H1 (cell line): ENCODE measurements at regions not wholly inside any gene's neighbourhood (a gene's known extent, or its start where the extent isn't known, plus 50 kb on each side); places are given as distances from the start of the nearest gene placed in this dataset.

Experiments
- CTCF ChIA-PET: fragments of 300-600 bp; sonication (Branson Sonifier 250); formaldehyde crosslinking; loops from one replicate; lab custom pipeline; 2021; ENCODE audit not compliant: partially characterized antibody; lab: Charles Lee
- POLR2A ChIA-PET: fragments of 300-600 bp; sonication (Branson Sonifier 250); formaldehyde crosslinking; loops from one replicate; lab custom pipeline; 2021; ENCODE audit warnings: inconsistent platforms; ENCODE audit not compliant: partially characterized antibody; lab: Charles Lee
- DNase-seq, 2 experiments: peaks; one replicate each; pipeline versions ENCODE4 v3.0.0 to v3.0.0-alpha.2; 2010 to 2022; ENCODE audit warnings: low spot score in 2 of 2, low read depth in 1 of 2, mixed read lengths in 1 of 2
- FAIRE-seq: peaks from 2 replicates; lab custom pipeline; 2011; peaks lifted over from hg19 to GRCh38; lab: Jason Lieb, UNC
- H2AFZ ChIP-seq: 2 replicates; pipeline ENCODE4 v1.8.1; 2012; ENCODE audit warnings: low read length, inconsistent platforms
- H2AK5ac ChIP-seq: 2 replicates; pipeline ENCODE4 v1.6.1; 2013; ENCODE audit warnings: low read depth, low read length
- H2BK120ac ChIP-seq: replicated peaks from 2 replicates; pipeline ENCODE3; 2013; ENCODE audit warnings: low read depth, low read length, inconsistent platforms
- H2BK12ac ChIP-seq: 2 replicates; pipeline ENCODE4 v1.6.1; 2013; ENCODE audit warnings: low read depth, low read length
- H2BK15ac ChIP-seq: 2 replicates; pipeline ENCODE4 v1.6.1; 2013; ENCODE audit warnings: low read length
- H2BK20ac ChIP-seq: 2 replicates; pipeline ENCODE4 v1.6.1; 2013; ENCODE audit warnings: low read length
- H2BK5ac ChIP-seq: 2 replicates; pipeline ENCODE4 v1.6.1; 2013; ENCODE audit warnings: low read depth, low read length
- H3K14ac ChIP-seq: 2 replicates; pipeline ENCODE4 v1.6.1; 2013; ENCODE audit warnings: inconsistent platforms; ENCODE audit not compliant: insufficient read length
- H3K18ac ChIP-seq: 2 replicates; pipeline ENCODE4 v1.6.1; 2013; ENCODE audit warnings: low read length; ENCODE audit errors: extremely low read depth
- H3K23ac ChIP-seq: 2 replicates; pipeline ENCODE4 v1.6.1; 2013; ENCODE audit warnings: inconsistent platforms; ENCODE audit not compliant: insufficient read length
- H3K23me2 ChIP-seq: 2 replicates; pipeline ENCODE4 v1.6.1; 2013; ENCODE audit warnings: low read depth, low read length
- H3K27ac ChIP-seq: 2 replicates; pipeline ENCODE4 v1.6.1; 2011; ENCODE audit warnings: low read depth, low read length, inconsistent platforms
- H3K27me3 ChIP-seq, 4 experiments: replicated peaks in 1 of 4; 1 replicate in 1 of 4; 2 replicates in 3 of 4; pipeline versions ENCODE4 v1.6.1 to v1.8.1; 2011 to 2013; ENCODE audit warnings: low read length in 3 of 4, mild to moderate bottlenecking in 3 of 4, inconsistent platforms in 2 of 4, mixed read lengths in 2 of 4, moderate library complexity in 1 of 4; ENCODE audit not compliant: control insufficient read depth in 3 of 4, insufficient read depth in 3 of 4; ENCODE audit errors: extremely low read depth in 1 of 4
- H3K36me3 ChIP-seq, 4 experiments: 2 replicates each; pipeline versions ENCODE4 v1.6.1 to v1.8.1; 2011 to 2013; ENCODE audit warnings: mild to moderate bottlenecking in 4 of 4, low read length in 3 of 4, moderate library complexity in 2 of 4, control low read depth in 1 of 4, inconsistent platforms in 1 of 4; ENCODE audit not compliant: insufficient read depth in 4 of 4, control insufficient read depth in 2 of 4
- H3K4ac ChIP-seq: replicated peaks from 2 replicates; pipeline ENCODE3; 2013; ENCODE audit warnings: low read length, low read depth, mixed read lengths, inconsistent platforms; ENCODE audit not compliant: insufficient read length
- H3K4me1 ChIP-seq, 4 experiments: replicated peaks in 1 of 4; 1 replicate in 1 of 4; 2 replicates in 3 of 4; pipeline versions ENCODE4 v1.6.1 to v1.8.1; 2011 to 2013; ENCODE audit warnings: low read length in 3 of 4, inconsistent platforms in 2 of 4, mixed read lengths in 1 of 4; ENCODE audit not compliant: insufficient read depth in 4 of 4, control insufficient read depth in 3 of 4
- H3K4me2 ChIP-seq, 2 experiments: 2 replicates each; pipeline versions ENCODE4 v1.6.1 to v1.8.1; 2011 to 2013; ENCODE audit warnings: low read depth in 2 of 2, low read length in 2 of 2, control low read depth in 1 of 2, inconsistent platforms in 1 of 2, mild to moderate bottlenecking in 1 of 2; ENCODE audit not compliant: insufficient read depth in 1 of 2
- H3K4me3 ChIP-seq, 4 experiments: fragments of 200-600, 300-600 bp in 1 of 4; sonication (generic), shearing (Covaris generic), sonication (Bioruptor Twin) in 1 of 4; 2 replicates each; pipeline versions ENCODE4 v1.5.1 to v1.8.1; 2011 to 2016; ENCODE audit warnings: low read length in 4 of 4, low read depth in 3 of 4, control low read depth in 2 of 4, inconsistent platforms in 2 of 4, mild to moderate bottlenecking in 2 of 4, mixed read lengths in 1 of 4, moderate library complexity in 1 of 4; ENCODE audit not compliant: insufficient read depth in 2 of 4; ENCODE audit errors: extremely low read depth in 1 of 4
- H3K56ac ChIP-seq: replicated peaks from 2 replicates; pipeline ENCODE3; 2013; ENCODE audit warnings: low read depth, mild to moderate bottlenecking, mixed read lengths, low read length, inconsistent platforms; ENCODE audit not compliant: insufficient read length
- H3K79me1 ChIP-seq: 2 replicates; pipeline ENCODE4 v1.6.1; 2013; ENCODE audit warnings: low read depth, low read length, control low read depth
- H3K79me2 ChIP-seq, 2 experiments: 2 replicates each; pipeline versions ENCODE4 v1.6.1 to v1.8.1; 2012 to 2013; ENCODE audit warnings: low read length in 2 of 2, mild to moderate bottlenecking in 2 of 2, inconsistent platforms in 1 of 2; ENCODE audit not compliant: insufficient read depth in 2 of 2, control insufficient read depth in 1 of 2
- H3K9ac ChIP-seq, 4 experiments: replicated peaks in 1 of 4; 1 replicate in 1 of 4; 2 replicates in 3 of 4; pipeline versions ENCODE4 v1.6.1 to v1.8.1; 2011 to 2013; ENCODE audit warnings: low read depth in 3 of 4, low read length in 3 of 4, control low read depth in 2 of 4, mild to moderate bottlenecking in 2 of 4, moderate library complexity in 2 of 4, inconsistent platforms in 1 of 4; ENCODE audit errors: extremely low read depth in 1 of 4
- H3K9me3 ChIP-seq, 2 experiments: 2 replicates each; pipeline versions ENCODE4 v1.6.1 to v1.8.1; 2012 to 2013; ENCODE audit warnings: mild to moderate bottlenecking in 2 of 2, moderate library complexity in 2 of 2, control low read depth in 1 of 2, inconsistent platforms in 1 of 2, low read depth in 1 of 2, low read length in 1 of 2, mixed read lengths in 1 of 2; ENCODE audit not compliant: insufficient read depth in 2 of 2
- H4K20me1 ChIP-seq, 2 experiments: replicated peaks in 1 of 2; 2 replicates each; pipeline versions ENCODE3 to v1.8.1; 2011 to 2013; ENCODE audit warnings: inconsistent platforms in 2 of 2, low read length in 2 of 2, mild to moderate bottlenecking in 1 of 2; ENCODE audit not compliant: insufficient read depth in 2 of 2, control insufficient read depth in 1 of 2
- H4K5ac ChIP-seq: 2 replicates; pipeline ENCODE4 v1.6.1; 2013; ENCODE audit warnings: low read length, low read depth, mixed read lengths, inconsistent platforms; ENCODE audit not compliant: insufficient read length
- H4K8ac ChIP-seq: 2 replicates; pipeline ENCODE4 v1.8.0; 2013; ENCODE audit warnings: mild to moderate bottlenecking, moderate library complexity, low read length, inconsistent platforms; ENCODE audit not compliant: insufficient read depth; ENCODE audit errors: extremely low read depth
- H4K91ac ChIP-seq: replicated peaks from 2 replicates; pipeline ENCODE3; 2013; ENCODE audit warnings: low read length, mixed read lengths, inconsistent platforms; ENCODE audit not compliant: insufficient read length
- CBX8 ChIP-seq: fragments of 300-800, 300-1000 bp; sonication (generic); IDR thresholded peaks from 2 replicates; pipeline ENCODE4 v1.7.1; 2016; ENCODE audit warnings: low read depth, low read length, borderline replicate concordance
- KDM1A ChIP-seq: fragments of 200-600, 300-600 bp; sonication (generic); IDR thresholded peaks from 2 replicates; pipeline ENCODE4 v1.7.1; 2016; ENCODE audit warnings: mild to moderate bottlenecking, low read length, borderline replicate concordance
- MAFK ChIP-seq: IDR thresholded peaks from 2 replicates; pipeline ENCODE4 v1.6.1; 2012; ENCODE audit warnings: low read depth, mild to moderate bottlenecking, improper control_type of control experiment, low read length
- WGBS, 2 experiments: shearing (Covaris generic) in 1 of 2; methylation state at CpG; one replicate each; pipeline versions ENCODE4 v1.1.6 to v1.1.7; 2013 to 2015; ENCODE audit warnings: low lambda C conversion rate in 2 of 2, mixed read lengths in 2 of 2, inconsistent platforms in 1 of 2, low coverage in 1 of 2, missing lambda C conversion rate in 1 of 2; ENCODE audit not compliant: insufficient replicate concordance in 2 of 2, insufficient coverage in 1 of 2, insufficient read length in 1 of 2; ENCODE audit errors: extremely low coverage in 1 of 2, missing lambda C conversion rate in 1 of 2; 5-methylcytosine and 5-hydroxymethylcytosine counted together
- TF ChIP-seq, protein P1 (sequence below): IDR thresholded peaks from 2 replicates; pipeline ENCODE4 v1.6.1; 2012; ENCODE audit warnings: low read length, inconsistent platforms

GRCh38 chr2:150778828-150779227, 291.4 kb upstream of the RND3 start:
- no peak overlapping the region for H2BK120ac ChIP-seq
- FAIRE-seq (no peak), DNase-seq (no peak)
- CTCF ChIA-PET = no interaction called here
- POLR2A ChIA-PET = no interaction called here
- no peak overlapping the region for H3K14ac ChIP-seq
- no peak overlapping the region for H4K8ac ChIP-seq
- no peak overlapping the region for H3K9ac ChIP-seq
- no peak overlapping the region for H3K4ac ChIP-seq
- no peaks in the 10 kb centered on the region for H3K27me3 ChIP-seq
- no peak overlapping the region for H3K4me2 ChIP-seq
- no peak overlapping the region for H3K56ac ChIP-seq
- no peak overlapping the region for H2BK5ac ChIP-seq
- H3K27ac ChIP-seq = no peak overlapping the region
- no peak overlapping the region for H3K4me3 ChIP-seq
- H4K5ac ChIP-seq = no peak overlapping the region
- H4K20me1 ChIP-seq = no peaks in the 10 kb centered on the region
- H4K91ac ChIP-seq = no peak overlapping the region
- H3K79me2 ChIP-seq = no peaks in the 10 kb centered on the region
- H3K9me3 ChIP-seq = no peaks in the 10 kb centered on the region
- H2AFZ ChIP-seq = peak overlapping the region; percentile 55; the same call in 1 of the 2 replicates
- no peaks in the 10 kb centered on the region for H3K79me1 ChIP-seq
- H2AK5ac ChIP-seq = no peak overlapping the region
- H3K23ac ChIP-seq = no peak overlapping the region
- no peaks in the 10 kb centered on the region for H3K36me3 ChIP-seq
- H2BK12ac ChIP-seq = no peak overlapping the region
- no peaks in the 10 kb centered on the region for H3K4me1 ChIP-seq
- WGBS, 2 experiments = 79% methylated on average over 1 of the region's 1 CpG; no CpG with 5 or more reads in 1 of the 2 experiments
- no peak overlapping the region for H2BK15ac ChIP-seq
- no peak overlapping the region for H2BK20ac ChIP-seq
- no peaks in the 10 kb centered on the region for H3K23me2 ChIP-seq
- no peak overlapping the region for H3K18ac ChIP-seq
- TF ChIP-seq MAFK (no peak), KDM1A (no peak), CBX8 (no peak)
- TF ChIP-seq, protein P1, sequence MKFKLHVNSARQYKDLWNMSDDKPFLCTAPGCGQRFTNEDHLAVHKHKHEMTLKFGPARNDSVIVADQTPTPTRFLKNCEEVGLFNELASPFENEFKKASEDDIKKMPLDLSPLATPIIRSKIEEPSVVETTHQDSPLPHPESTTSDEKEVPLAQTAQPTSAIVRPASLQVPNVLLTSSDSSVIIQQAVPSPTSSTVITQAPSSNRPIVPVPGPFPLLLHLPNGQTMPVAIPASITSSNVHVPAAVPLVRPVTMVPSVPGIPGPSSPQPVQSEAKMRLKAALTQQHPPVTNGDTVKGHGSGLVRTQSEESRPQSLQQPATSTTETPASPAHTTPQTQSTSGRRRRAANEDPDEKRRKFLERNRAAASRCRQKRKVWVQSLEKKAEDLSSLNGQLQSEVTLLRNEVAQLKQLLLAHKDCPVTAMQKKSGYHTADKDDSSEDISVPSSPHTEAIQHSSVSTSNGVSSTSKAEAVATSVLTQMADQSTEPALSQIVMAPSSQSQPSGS = no peak
